OCI-LY7 (cell line): ENCODE measurements at regions not wholly inside any gene's neighbourhood (a gene's known extent, or its start where the extent isn't known, plus 50 kb on each side); places are given as distances from the start of the nearest gene placed in this dataset.

ENCODE experiments used
- CTCF ChIP-seq: fragments of 200-600 bp; sonication (generic); conservative IDR thresholded peaks from 2 replicates; pipeline ENCODE4 v1.5.1; 2014; ENCODE audit warnings: mild to moderate bottlenecking, antibody characterized with exemption, low read length, moderate library complexity, mixed read lengths
- EZH2phosphoT487 ChIP-seq: fragments of 200-600 bp; sonication (generic); IDR thresholded peaks from 2 replicates; pipeline ENCODE4 v1.6.1; 2018; ENCODE audit warnings: low read depth, borderline replicate concordance, mild to moderate bottlenecking, mixed run types, antibody characterized with exemption, low read length, moderate library complexity, mixed read lengths

DNA sequence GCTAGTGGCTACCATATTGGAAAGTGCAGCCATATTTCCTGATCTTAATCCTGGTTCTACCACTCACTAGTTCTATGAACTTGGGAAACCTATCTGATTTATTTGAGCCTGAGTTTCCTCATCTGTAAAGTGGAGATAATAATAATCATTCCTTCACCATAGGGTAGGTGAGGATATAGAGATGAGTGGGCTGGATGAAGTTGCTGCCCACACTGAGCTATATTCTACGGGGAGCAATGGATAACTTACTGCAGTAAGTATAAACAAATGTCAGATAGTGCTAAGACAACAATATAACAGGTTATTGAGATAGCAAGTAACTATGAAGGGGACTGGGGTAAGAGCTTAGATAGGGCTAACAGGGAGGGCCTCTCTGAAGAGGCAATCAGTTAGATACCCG, 251.5 kb upstream of the ADAMTS9 start:
- TF ChIP-seq CTCF (no peak), EZH2phosphoT487 (no peak)
